Lung microvascular endothelial cell (primary cell): ENCODE measurements at regions not wholly inside any gene's neighbourhood (a gene's known extent, or its start where the extent isn't known, plus 50 kb on each side); places are given as distances from the start of the nearest gene placed in this dataset.

Experiments
- DNase-seq, 2 donors: peaks; one replicate each; pipeline versions ENCODE4 v3.0.0 to v3.0.0-alpha.2; 2010; ENCODE audit warnings: low read depth in 2 of 2

- DNase-seq = no peak
Measured at GRCh38 chr4:46684041-46684440, 225.0 kb downstream of the COX7B2 start.

DNA sequence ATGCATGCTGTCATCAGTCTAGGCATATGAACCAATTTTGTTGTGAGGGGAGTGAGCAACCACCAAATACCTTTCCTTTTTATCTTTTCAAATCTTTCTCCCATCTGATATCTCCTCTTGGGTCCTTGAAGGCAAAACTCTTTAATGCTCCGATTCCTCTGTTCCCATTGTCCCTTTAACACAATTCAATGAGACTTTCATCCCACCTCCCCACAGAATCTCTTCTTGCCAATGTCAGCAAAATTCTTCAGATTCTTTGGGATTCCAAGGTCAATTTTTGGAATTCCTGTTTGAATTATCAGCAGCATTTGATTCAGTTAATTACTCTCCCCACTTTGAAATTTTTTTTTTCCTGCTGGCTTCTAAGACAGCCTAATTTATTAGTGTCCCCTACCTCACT is 232.7 kb downstream of the COX7B2 start:
- DNase-seq = no peak

DNA sequence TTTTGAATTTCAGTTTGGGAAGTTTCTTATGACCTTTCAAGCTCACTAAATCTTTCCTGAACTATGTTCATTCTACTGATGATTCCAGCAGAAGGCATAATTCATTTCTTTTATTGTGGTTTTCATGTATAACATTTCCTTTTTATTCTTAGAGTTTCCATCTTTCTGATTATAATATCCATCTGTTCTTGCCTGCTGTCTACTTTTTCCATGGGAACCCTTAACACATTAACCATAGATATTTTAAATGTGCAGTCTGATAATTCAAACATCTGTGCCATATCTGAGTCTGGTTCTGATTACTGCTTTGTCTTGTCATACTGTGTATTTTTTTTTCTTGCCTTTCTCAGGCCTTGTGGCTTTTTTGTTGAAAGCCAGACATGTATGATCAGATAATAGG is 234.7 kb downstream of the COX7B2 start:
- DNase-seq = no peak

- no peak for DNase-seq
Measured at GRCh38 chr4:46667790-46668189, 241.3 kb downstream of the COX7B2 start.

GRCh38 chr4:46656071-46656470 is 253.0 kb downstream of the COX7B2 start:
- DNase-seq = no peak

DNA sequence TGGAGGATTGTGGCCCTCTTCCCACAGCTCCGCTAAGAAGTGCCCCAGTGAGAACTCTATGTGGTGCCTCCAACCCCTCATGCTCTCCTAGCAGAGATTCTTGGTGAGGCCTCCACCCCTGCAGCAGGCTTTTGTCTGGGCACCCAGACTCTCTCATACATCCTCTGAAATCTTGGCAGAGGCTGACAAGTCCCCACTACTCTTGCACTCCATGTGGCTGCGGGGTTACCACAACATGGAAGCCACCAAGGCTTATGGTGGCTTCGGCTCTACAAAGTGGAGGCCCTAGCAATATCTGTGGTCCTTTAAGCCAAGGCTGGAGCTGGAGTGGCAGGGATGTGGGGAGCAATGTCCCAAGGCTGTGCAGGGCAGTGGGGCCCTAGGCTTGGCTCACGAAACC is 255.2 kb downstream of the COX7B2 start:
- DNase-seq = no peak

- no peak for DNase-seq
Measured at GRCh38 chr4:46649390-46649789, 259.5 kb upstream of the GABRA2 start.

- DNase-seq = peak in 1 of 2 donors; percentile 14
Measured at GRCh38 chr4:46648088-46648744, 258.3 kb upstream of the GABRA2 start.

- DNase-seq = no peak
Measured at GRCh38 chr4:46645126-46645525, 255.2 kb upstream of the GABRA2 start.
